ENCODE measurements at regions not wholly inside any gene's neighbourhood (a gene's known extent, or its start where the extent isn't known, plus 50 kb on each side); places are given as distances from the start of the nearest gene placed in this dataset.

DNA sequence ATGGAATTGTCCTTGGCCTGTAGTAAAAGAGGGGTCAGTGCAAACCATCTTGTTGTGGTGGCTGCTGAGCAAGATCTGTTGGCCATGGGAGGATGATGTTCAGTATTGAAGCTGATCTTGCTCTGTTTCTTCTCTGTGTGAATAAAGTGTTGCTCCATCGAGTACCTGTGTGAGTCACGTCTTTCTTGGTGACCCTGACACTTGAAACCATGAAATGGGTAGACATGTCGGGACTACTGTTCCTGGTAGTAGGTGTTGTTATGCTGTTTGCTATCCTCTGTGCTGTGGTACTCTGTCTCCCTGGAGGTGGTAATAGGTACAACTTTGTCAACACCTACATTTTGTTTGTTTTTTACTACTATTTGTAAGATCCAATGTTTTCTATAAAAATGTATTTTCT, 330.6 kb downstream of the MDFIC start:
- DNase-seq (ENCODE audit: low read depth in 1 of 2, low spot score in 1 of 2) = no peak
- TF ChIP-seq, protein P1, sequence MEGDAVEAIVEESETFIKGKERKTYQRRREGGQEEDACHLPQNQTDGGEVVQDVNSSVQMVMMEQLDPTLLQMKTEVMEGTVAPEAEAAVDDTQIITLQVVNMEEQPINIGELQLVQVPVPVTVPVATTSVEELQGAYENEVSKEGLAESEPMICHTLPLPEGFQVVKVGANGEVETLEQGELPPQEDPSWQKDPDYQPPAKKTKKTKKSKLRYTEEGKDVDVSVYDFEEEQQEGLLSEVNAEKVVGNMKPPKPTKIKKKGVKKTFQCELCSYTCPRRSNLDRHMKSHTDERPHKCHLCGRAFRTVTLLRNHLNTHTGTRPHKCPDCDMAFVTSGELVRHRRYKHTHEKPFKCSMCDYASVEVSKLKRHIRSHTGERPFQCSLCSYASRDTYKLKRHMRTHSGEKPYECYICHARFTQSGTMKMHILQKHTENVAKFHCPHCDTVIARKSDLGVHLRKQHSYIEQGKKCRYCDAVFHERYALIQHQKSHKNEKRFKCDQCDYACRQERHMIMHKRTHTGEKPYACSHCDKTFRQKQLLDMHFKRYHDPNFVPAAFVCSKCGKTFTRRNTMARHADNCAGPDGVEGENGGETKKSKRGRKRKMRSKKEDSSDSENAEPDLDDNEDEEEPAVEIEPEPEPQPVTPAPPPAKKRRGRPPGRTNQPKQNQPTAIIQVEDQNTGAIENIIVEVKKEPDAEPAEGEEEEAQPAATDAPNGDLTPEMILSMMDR (IDR thresholded peaks at IDR 0.05; ENCODE audit: insufficient read depth, low read length) = no peak
- no peak for TF ChIP-seq POLR2AphosphoS5 (IDR thresholded peaks at IDR 0.05; ENCODE audit: low read depth)
- TF ChIP-seq GABPA (IDR thresholded peaks at IDR 0.05; ENCODE audit: low read depth) = no peak
- TF ChIP-seq, protein P2, sequence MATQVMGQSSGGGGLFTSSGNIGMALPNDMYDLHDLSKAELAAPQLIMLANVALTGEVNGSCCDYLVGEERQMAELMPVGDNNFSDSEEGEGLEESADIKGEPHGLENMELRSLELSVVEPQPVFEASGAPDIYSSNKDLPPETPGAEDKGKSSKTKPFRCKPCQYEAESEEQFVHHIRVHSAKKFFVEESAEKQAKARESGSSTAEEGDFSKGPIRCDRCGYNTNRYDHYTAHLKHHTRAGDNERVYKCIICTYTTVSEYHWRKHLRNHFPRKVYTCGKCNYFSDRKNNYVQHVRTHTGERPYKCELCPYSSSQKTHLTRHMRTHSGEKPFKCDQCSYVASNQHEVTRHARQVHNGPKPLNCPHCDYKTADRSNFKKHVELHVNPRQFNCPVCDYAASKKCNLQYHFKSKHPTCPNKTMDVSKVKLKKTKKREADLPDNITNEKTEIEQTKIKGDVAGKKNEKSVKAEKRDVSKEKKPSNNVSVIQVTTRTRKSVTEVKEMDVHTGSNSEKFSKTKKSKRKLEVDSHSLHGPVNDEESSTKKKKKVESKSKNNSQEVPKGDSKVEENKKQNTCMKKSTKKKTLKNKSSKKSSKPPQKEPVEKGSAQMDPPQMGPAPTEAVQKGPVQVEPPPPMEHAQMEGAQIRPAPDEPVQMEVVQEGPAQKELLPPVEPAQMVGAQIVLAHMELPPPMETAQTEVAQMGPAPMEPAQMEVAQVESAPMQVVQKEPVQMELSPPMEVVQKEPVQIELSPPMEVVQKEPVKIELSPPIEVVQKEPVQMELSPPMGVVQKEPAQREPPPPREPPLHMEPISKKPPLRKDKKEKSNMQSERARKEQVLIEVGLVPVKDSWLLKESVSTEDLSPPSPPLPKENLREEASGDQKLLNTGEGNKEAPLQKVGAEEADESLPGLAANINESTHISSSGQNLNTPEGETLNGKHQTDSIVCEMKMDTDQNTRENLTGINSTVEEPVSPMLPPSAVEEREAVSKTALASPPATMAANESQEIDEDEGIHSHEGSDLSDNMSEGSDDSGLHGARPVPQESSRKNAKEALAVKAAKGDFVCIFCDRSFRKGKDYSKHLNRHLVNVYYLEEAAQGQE (IDR thresholded peaks at IDR 0.05; ENCODE audit: insufficient replicate concordance, low read depth) = no peak
- TF ChIP-seq SPI1 (IDR thresholded peaks at IDR 0.05; ENCODE audit: borderline replicate concordance, low read depth) = no peak
- no peak overlapping the region for H3K27ac ChIP-seq (replicated peaks)
- no peak overlapping the region for H3K4me3 ChIP-seq (replicated peaks; ENCODE audit: insufficient read depth, low read length)
- no peaks in the 10 kb centered on the region for H3K27me3 ChIP-seq (ENCODE audit: insufficient read depth, poor library complexity, severe bottlenecking)

DNA sequence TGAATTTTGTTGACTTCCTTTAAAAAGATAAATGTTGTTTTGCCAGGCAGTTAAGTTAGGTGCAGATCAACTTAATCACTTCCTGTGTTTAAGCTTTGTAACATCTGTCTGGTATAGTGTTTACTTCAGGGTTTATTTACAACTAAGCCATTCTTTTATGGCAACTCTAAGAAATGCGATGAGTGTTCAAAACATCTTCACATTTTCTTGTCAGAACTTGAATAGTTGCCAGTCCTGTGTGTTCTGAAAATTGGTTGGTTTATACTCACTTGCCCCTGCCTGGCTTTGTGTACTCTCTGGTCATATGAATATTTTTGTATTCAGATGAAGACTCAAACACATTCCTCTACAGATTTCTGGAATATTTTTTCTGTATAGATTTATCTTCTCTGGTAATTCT, 327.2 kb downstream of the MDFIC start:
- no peak for TF ChIP-seq SPI1 (IDR thresholded peaks at IDR 0.05; ENCODE audit: borderline replicate concordance, low read depth)
- no peak for TF ChIP-seq GABPA (IDR thresholded peaks at IDR 0.05; ENCODE audit: low read depth)
- TF ChIP-seq POLR2AphosphoS5 (IDR thresholded peaks at IDR 0.05; ENCODE audit: low read depth) = no peak
- TF ChIP-seq, protein P1 (IDR thresholded peaks at IDR 0.05; ENCODE audit: insufficient read depth, low read length) = no peak
- TF ChIP-seq, protein P2 (IDR thresholded peaks at IDR 0.05; ENCODE audit: insufficient replicate concordance, low read depth) = no peak
- no peaks in the 10 kb centered on the region for H3K27me3 ChIP-seq (ENCODE audit: insufficient read depth, poor library complexity, severe bottlenecking)
- no peak overlapping the region for H3K4me3 ChIP-seq (replicated peaks; ENCODE audit: insufficient read depth, low read length)
- DNase-seq (ENCODE audit: low read depth in 1 of 2, low spot score in 1 of 2) = no peak
- no peak overlapping the region for H3K27ac ChIP-seq (replicated peaks)

DNA sequence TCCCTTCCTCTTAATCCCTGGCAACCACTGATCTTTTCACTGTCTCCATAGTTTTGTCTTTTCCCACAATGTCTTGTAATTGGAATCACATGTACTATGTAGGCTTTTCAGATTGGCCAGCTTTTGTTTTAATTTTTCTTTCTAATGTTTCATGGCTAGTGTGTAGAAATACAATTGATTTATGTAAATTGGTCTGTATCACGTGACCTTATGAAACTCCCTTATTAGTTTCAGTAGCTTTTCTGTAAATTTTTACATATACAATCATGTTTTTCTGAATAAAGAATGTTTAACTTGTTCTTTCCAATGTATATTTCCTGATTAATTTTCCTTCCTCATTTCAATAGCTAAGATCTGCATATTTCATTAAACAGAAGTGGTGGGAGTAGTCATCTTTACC, 319.3 kb downstream of the MDFIC start:
- H3K4me3 ChIP-seq (replicated peaks; ENCODE audit: insufficient read depth, low read length) = no peak overlapping the region
- no peak for DNase-seq (ENCODE audit: low read depth in 1 of 2, low spot score in 1 of 2)
- no peaks in the 10 kb centered on the region for H3K27me3 ChIP-seq (ENCODE audit: insufficient read depth, poor library complexity, severe bottlenecking)
- TF ChIP-seq SPI1 (IDR thresholded peaks at IDR 0.05; ENCODE audit: borderline replicate concordance, low read depth) = no peak
- TF ChIP-seq, protein P2 (IDR thresholded peaks at IDR 0.05; ENCODE audit: insufficient replicate concordance, low read depth) = no peak
- TF ChIP-seq, protein P1 (IDR thresholded peaks at IDR 0.05; ENCODE audit: insufficient read depth, low read length) = no peak
- no peak for TF ChIP-seq POLR2AphosphoS5 (IDR thresholded peaks at IDR 0.05; ENCODE audit: low read depth)
- no peak for TF ChIP-seq GABPA (IDR thresholded peaks at IDR 0.05; ENCODE audit: low read depth)
- H3K27ac ChIP-seq (replicated peaks) = no peak overlapping the region

Data from HL-60 (cell line).